ENCODE measurements at regions not wholly inside any gene's neighbourhood (a gene's known extent, or its start where the extent isn't known, plus 50 kb on each side); places are given as distances from the start of the nearest gene placed in this dataset.

- H3K36me3 ChIP-seq (ENCODE audit: control insufficient read depth in 4 of 4, insufficient read depth in 3 of 4, low read depth in 1 of 4, low read length in 3 of 4): no peaks in the 10 kb centered on the region
- H3K27ac ChIP-seq (ENCODE audit: low read depth in 1 of 2, low read length in 2 of 2): no peak overlapping the region
- H3K4me1 ChIP-seq (ENCODE audit: control insufficient read depth in 4 of 4, insufficient read depth in 4 of 4, low read length in 3 of 4): no peaks in the 10 kb centered on the region
- WGBS: 67% methylated on average over 5 of the region's 5 CpGs
- H3K27me3 ChIP-seq (ENCODE audit: control insufficient read depth in 4 of 4, insufficient read depth in 4 of 4, low read length in 3 of 4): no peaks in the 10 kb centered on the region
- no peak for TF ChIP-seq FOXA2 (IDR thresholded peaks at IDR 0.05)
- TF ChIP-seq EGR1 (IDR thresholded peaks at IDR 0.05; ENCODE audit: low read depth in 2 of 2): no peak
- TF ChIP-seq ATF3 (IDR thresholded peaks at IDR 0.05): no peak
- no peak for TF ChIP-seq RXRA (IDR thresholded peaks at IDR 0.05)
- TF ChIP-seq MAX (IDR thresholded peaks at IDR 0.05): no peak
- no peak for TF ChIP-seq NR2F2 (IDR thresholded peaks at IDR 0.05)
- no peak for TF ChIP-seq RAD21 (IDR thresholded peaks at IDR 0.05)
- no peak for TF ChIP-seq FOXA1 (IDR thresholded peaks at IDR 0.05)
- TF ChIP-seq GABPA (IDR thresholded peaks at IDR 0.05 in 1 of 2, conservative IDR thresholded peaks at IDR 0.05 in 1 of 2): no peak
- no peak for TF ChIP-seq HNF4G (IDR thresholded peaks at IDR 0.05)
- TF ChIP-seq REST (IDR thresholded peaks at IDR 0.05): no peak
- TF ChIP-seq HNF4A (conservative IDR thresholded peaks at IDR 0.05): no peak
- no peak for TF ChIP-seq SP1 (IDR thresholded peaks at IDR 0.05)
- no peak for TF ChIP-seq JUND (IDR thresholded peaks at IDR 0.05)
- no peak for TF ChIP-seq CTCF (IDR thresholded peaks at IDR 0.05; ENCODE audit: low read depth, low read length, missing input control)
- TF ChIP-seq YY1 (IDR thresholded peaks at IDR 0.05): no peak
- DNase-seq (ENCODE audit: low spot score): no peak
- no peaks in the 10 kb centered on the region for H3K9me3 ChIP-seq (ENCODE audit: control insufficient read depth in 4 of 4, low read length in 3 of 4)
- H3K9ac ChIP-seq (ENCODE audit: low read depth in 1 of 2, low read length in 2 of 2): no peak overlapping the region
- H3K4me3 ChIP-seq (ENCODE audit: low read depth in 1 of 3, low read length in 3 of 3): no peak overlapping the region
These were observed 329.5 kb downstream of the NPHP4 start for GRCh38 chr1:5662744-5663126.

GRCh38 chr1:5662086-5662743, 330.0 kb downstream of the NPHP4 start:
- H3K9ac ChIP-seq (ENCODE audit: low read depth in 1 of 2, low read length in 2 of 2): no peak overlapping the region
- H3K9me3 ChIP-seq (ENCODE audit: control insufficient read depth in 4 of 4, low read length in 3 of 4): no peaks in the 10 kb centered on the region
- WGBS: 69% methylated on average over 9 of the region's 9 CpGs
- H3K27ac ChIP-seq (ENCODE audit: low read depth in 1 of 2, low read length in 2 of 2): no peak overlapping the region
- no peak overlapping the region for H3K4me3 ChIP-seq (ENCODE audit: low read depth in 1 of 3, low read length in 3 of 3)
- H3K36me3 ChIP-seq (ENCODE audit: control insufficient read depth in 4 of 4, insufficient read depth in 3 of 4, low read depth in 1 of 4, low read length in 3 of 4): no peaks in the 10 kb centered on the region
- H3K27me3 ChIP-seq (ENCODE audit: control insufficient read depth in 4 of 4, insufficient read depth in 4 of 4, low read length in 3 of 4): no peaks in the 10 kb centered on the region
- TF ChIP-seq RXRA (IDR thresholded peaks at IDR 0.05) (no peak), YY1 (IDR thresholded peaks at IDR 0.05) (no peak), ZBTB33 (IDR thresholded peaks at IDR 0.05) (no peak), JUND (IDR thresholded peaks at IDR 0.05) (no peak), FOXA2 (IDR thresholded peaks at IDR 0.05) (no peak), NR2F2 (IDR thresholded peaks at IDR 0.05) (no peak), ATF3 (IDR thresholded peaks at IDR 0.05) (no peak), HNF4G (IDR thresholded peaks at IDR 0.05) (no peak), SP1 (IDR thresholded peaks at IDR 0.05) (no peak), HNF4A (conservative IDR thresholded peaks at IDR 0.05) (no peak)
- DNase-seq (ENCODE audit: low spot score): no peak
- no peaks in the 10 kb centered on the region for H3K4me1 ChIP-seq (ENCODE audit: control insufficient read depth in 4 of 4, insufficient read depth in 4 of 4, low read length in 3 of 4)
